Fibroblast of lung (primary cell): ENCODE measurements at regions not wholly inside any gene's neighbourhood (a gene's known extent, or its start where the extent isn't known, plus 50 kb on each side); places are given as distances from the start of the nearest gene placed in this dataset.

Source experiments
- EZH2 ChIP-seq: IDR thresholded peaks from 2 replicates; pipeline ENCODE4 v1.5.1; 2012; ENCODE audit warnings: low read length, control low read depth, mild to moderate bottlenecking; ENCODE audit errors: missing control alignments
- TF ChIP-seq, protein P1 (sequence below), 2 donors: IDR thresholded peaks in 1 of 2; conservative IDR thresholded peaks in 1 of 2; 1 replicate in 1 of 2; 2 replicates in 1 of 2; pipeline ENCODE4 v1.5.1; 2011 to 2012; ENCODE audit warnings: low read length in 2 of 2, control low read depth in 1 of 2, inconsistent platforms in 1 of 2, low read depth in 1 of 2, mild to moderate bottlenecking in 1 of 2

DNA sequence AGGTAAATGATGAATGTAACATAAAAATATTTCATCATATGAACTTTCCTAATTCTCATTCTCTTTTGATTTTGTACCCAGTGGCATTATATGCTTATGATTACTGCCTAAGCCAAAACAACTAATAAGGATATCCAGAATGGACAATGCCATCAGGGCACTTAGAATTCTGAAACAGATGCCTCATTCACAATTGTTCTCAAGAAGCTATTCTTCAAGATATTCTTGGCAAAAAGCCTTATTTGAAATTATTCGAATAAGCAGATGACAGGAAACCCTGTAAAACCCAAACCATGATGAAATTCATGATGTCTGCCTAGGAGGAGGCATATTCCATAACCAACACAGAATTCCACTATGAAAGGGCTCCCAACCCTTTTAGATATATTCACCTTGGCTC, 353.2 kb upstream of the TRIB2 start:
- TF ChIP-seq, protein P1, sequence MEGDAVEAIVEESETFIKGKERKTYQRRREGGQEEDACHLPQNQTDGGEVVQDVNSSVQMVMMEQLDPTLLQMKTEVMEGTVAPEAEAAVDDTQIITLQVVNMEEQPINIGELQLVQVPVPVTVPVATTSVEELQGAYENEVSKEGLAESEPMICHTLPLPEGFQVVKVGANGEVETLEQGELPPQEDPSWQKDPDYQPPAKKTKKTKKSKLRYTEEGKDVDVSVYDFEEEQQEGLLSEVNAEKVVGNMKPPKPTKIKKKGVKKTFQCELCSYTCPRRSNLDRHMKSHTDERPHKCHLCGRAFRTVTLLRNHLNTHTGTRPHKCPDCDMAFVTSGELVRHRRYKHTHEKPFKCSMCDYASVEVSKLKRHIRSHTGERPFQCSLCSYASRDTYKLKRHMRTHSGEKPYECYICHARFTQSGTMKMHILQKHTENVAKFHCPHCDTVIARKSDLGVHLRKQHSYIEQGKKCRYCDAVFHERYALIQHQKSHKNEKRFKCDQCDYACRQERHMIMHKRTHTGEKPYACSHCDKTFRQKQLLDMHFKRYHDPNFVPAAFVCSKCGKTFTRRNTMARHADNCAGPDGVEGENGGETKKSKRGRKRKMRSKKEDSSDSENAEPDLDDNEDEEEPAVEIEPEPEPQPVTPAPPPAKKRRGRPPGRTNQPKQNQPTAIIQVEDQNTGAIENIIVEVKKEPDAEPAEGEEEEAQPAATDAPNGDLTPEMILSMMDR (conservative IDR thresholded peaks at IDR 0.05 in 1 of 2, IDR thresholded peaks at IDR 0.05 in 1 of 2; ENCODE audit: low read depth in 1 of 2, low read length in 2 of 2) = no peak
- no peak for TF ChIP-seq EZH2
